CD4-positive, CD25-positive, alpha-beta regulatory T cell (primary cell): ENCODE measurements at regions not wholly inside any gene's neighbourhood (a gene's known extent, or its start where the extent isn't known, plus 50 kb on each side); places are given as distances from the start of the nearest gene placed in this dataset.

Experiments
- ATAC-seq, 2 donors: fragments of 150-1000 bp; cut with Tn5 transposase; one replicate each; pipeline ENCODE4 v1.10.0; 2021; ENCODE audit warnings: low read depth in 2 of 2, moderate number of reproducible peaks in 2 of 2, moderate library complexity in 1 of 2
- DNase-seq, 3 donors: peaks; one replicate each; pipeline versions ENCODE4 v3.0.0 to v3.0.0-alpha.2; 2012 to 2022; ENCODE audit warnings: mixed read lengths in 1 of 3
- H3K27ac ChIP-seq: one replicate; pipeline ENCODE4 v1.7.0; 2013; ENCODE audit warnings: mild to moderate bottlenecking, low read length; ENCODE audit not compliant: insufficient read depth, poor library complexity, severe bottlenecking
- H3K27me3 ChIP-seq: one replicate; pipeline ENCODE4 v1.7.0; 2013; ENCODE audit warnings: low read length; ENCODE audit not compliant: control insufficient read depth, insufficient read depth
- H3K36me3 ChIP-seq: one replicate; pipeline ENCODE4 v1.7.0; 2013; ENCODE audit warnings: mild to moderate bottlenecking, low read length, moderate library complexity; ENCODE audit not compliant: control insufficient read depth, insufficient read depth
- H3K4me1 ChIP-seq: 2 replicates; pipeline ENCODE4 v1.7.0; 2013; ENCODE audit warnings: mild to moderate bottlenecking, low read length; ENCODE audit not compliant: insufficient read depth, control insufficient read depth, poor library complexity, severe bottlenecking
- H3K4me3 ChIP-seq: one replicate; pipeline ENCODE4 v1.7.0; 2013; ENCODE audit warnings: low read depth, mild to moderate bottlenecking, low read length, moderate library complexity
- H3K9me3 ChIP-seq, 2 experiments: 1 replicate in 1 of 2; 2 replicates in 1 of 2; pipeline ENCODE4 v1.7.0; 2013; ENCODE audit warnings: low read length in 2 of 2, mild to moderate bottlenecking in 1 of 2, moderate library complexity in 1 of 2; ENCODE audit not compliant: control insufficient read depth in 2 of 2
- H3K27ac Mint-ChIP-seq, 3 donors: one replicate each; pipeline ENCODE4 v1.8.0; 2020 to 2022; ENCODE audit warnings: mild to moderate bottlenecking in 3 of 3, mixed read lengths in 3 of 3, moderate library complexity in 2 of 3
- H3K27me3 Mint-ChIP-seq: one replicate; pipeline ENCODE4 v1.8.0; 2022; ENCODE audit warnings: mild to moderate bottlenecking, mixed read lengths
- H3K36me3 Mint-ChIP-seq: one replicate; pipeline ENCODE4 v1.8.0; 2020; ENCODE audit warnings: mixed read lengths
- H3K4me1 Mint-ChIP-seq, 4 donors: one replicate each; pipeline ENCODE4 v1.8.0; 2020 to 2022; ENCODE audit warnings: mixed read lengths in 4 of 4, mild to moderate bottlenecking in 1 of 4
- H3K4me3 Mint-ChIP-seq, 4 donors: one replicate each; pipeline ENCODE4 v1.8.0; 2020 to 2022; ENCODE audit warnings: mild to moderate bottlenecking in 4 of 4, mixed read lengths in 4 of 4, moderate library complexity in 3 of 4
- H3K9me3 Mint-ChIP-seq, 7 donors: one replicate each; pipeline ENCODE4 v1.8.0; 2020 to 2022; ENCODE audit warnings: mixed read lengths in 7 of 7, mild to moderate bottlenecking in 3 of 7, moderate library complexity in 2 of 7

- H3K27ac Mint-ChIP-seq = no peak overlapping the region
- DNase-seq = no peak
Observed at GRCh38 chrX:107547621-107548020, 80.7 kb upstream of the PRPS1 start.

GRCh38 chrX:107548775-107549174, 79.5 kb upstream of the PRPS1 start:
- Histone ChIP-seq H3K27me3 (no peaks in the 10 kb centered on the region), H3K9me3 (no peaks in the 10 kb centered on the region), H3K36me3 (no peaks in the 10 kb centered on the region), H3K27ac (no peak overlapping the region), H3K4me3 (no peak overlapping the region), H3K4me1 (no peaks in the 10 kb centered on the region)
- no peak for ATAC-seq
- H3K4me3 Mint-ChIP-seq = no peak overlapping the region
- no peak overlapping the region for H3K27ac Mint-ChIP-seq
- H3K4me1 Mint-ChIP-seq = peaks cover 0 to 5% (median 1%) of the 10 kb centered on the region in 4 donors
- peaks cover 0 to 2% (median 0%) of the 10 kb centered on the region in 7 donors for H3K9me3 Mint-ChIP-seq
- DNase-seq = no peak
- H3K27me3 Mint-ChIP-seq = peaks cover 14% of the 10 kb centered on the region
- H3K36me3 Mint-ChIP-seq = no peaks in the 10 kb centered on the region

More at GRCh38 chrX:107547621-107548020, 80.7 kb upstream of the PRPS1 start:
- Histone ChIP-seq H3K9me3 (no peaks in the 10 kb centered on the region), H3K27ac (no peak overlapping the region), H3K4me3 (no peak overlapping the region), H3K27me3 (no peaks in the 10 kb centered on the region), H3K4me1 (no peaks in the 10 kb centered on the region), H3K36me3 (no peaks in the 10 kb centered on the region)
- peaks cover 14% of the 10 kb centered on the region for H3K27me3 Mint-ChIP-seq
- no peaks in the 10 kb centered on the region for H3K36me3 Mint-ChIP-seq
- peaks cover 0 to 1% (median 0%) of the 10 kb centered on the region in 7 donors for H3K9me3 Mint-ChIP-seq
- H3K4me1 Mint-ChIP-seq = peaks cover 0 to 5% (median 1%) of the 10 kb centered on the region in 4 donors
- no peak for ATAC-seq
- no peak overlapping the region for H3K4me3 Mint-ChIP-seq

- ATAC-seq = no peak
- no peak overlapping the region for H3K27ac ChIP-seq
- Mint-ChIP-seq H3K9me3 (peaks cover 0 to 2% (median 0%) of the 10 kb centered on the region in 7 donors), H3K4me3 (no peak overlapping the region), H3K27ac (peak overlapping the region in 1 of 3 donors; percentile 76), H3K27me3 (peaks cover 14% of the 10 kb centered on the region), H3K4me1 (peaks cover 0 to 5% (median 1%) of the 10 kb centered on the region in 4 donors), H3K36me3 (no peaks in the 10 kb centered on the region)
- H3K36me3 ChIP-seq = no peaks in the 10 kb centered on the region
- no peaks in the 10 kb centered on the region for H3K4me1 ChIP-seq
- H3K9me3 ChIP-seq = no peaks in the 10 kb centered on the region
- no peaks in the 10 kb centered on the region for H3K27me3 ChIP-seq
- H3K4me3 ChIP-seq = no peak overlapping the region
- DNase-seq = peak in 1 of 3 donors; percentile 5
Observed at GRCh38 chrX:107549504-107549903, 78.8 kb upstream of the PRPS1 start.

- Histone ChIP-seq H3K4me3 (no peak overlapping the region), H3K4me1 (no peaks in the 10 kb centered on the region), H3K9me3 (no peaks in the 10 kb centered on the region), H3K27me3 (no peaks in the 10 kb centered on the region), H3K36me3 (no peaks in the 10 kb centered on the region), H3K27ac (no peak overlapping the region)
- H3K9me3 Mint-ChIP-seq = peaks cover 0 to 2% (median 0%) of the 10 kb centered on the region in 7 donors
- ATAC-seq = no peak
- H3K4me1 Mint-ChIP-seq = peaks cover 0 to 5% (median 1%) of the 10 kb centered on the region in 4 donors
- no peaks in the 10 kb centered on the region for H3K36me3 Mint-ChIP-seq
- H3K27me3 Mint-ChIP-seq = peaks cover 14% of the 10 kb centered on the region
- no peak for DNase-seq
- H3K27ac Mint-ChIP-seq = no peak overlapping the region
- H3K4me3 Mint-ChIP-seq = no peak overlapping the region
Observed at GRCh38 chrX:107551546-107551945, 76.8 kb upstream of the PRPS1 start.

- Mint-ChIP-seq H3K9me3 (peaks cover 0 to 2% (median 0%) of the 10 kb centered on the region in 7 donors), H3K27me3 (peaks cover 14% of the 10 kb centered on the region), H3K27ac (no peak overlapping the region), H3K4me3 (no peak overlapping the region), H3K4me1 (peaks cover 0 to 6% (median 3%) of the 10 kb centered on the region in 4 donors), H3K36me3 (no peaks in the 10 kb centered on the region)
- H3K4me1 ChIP-seq = no peaks in the 10 kb centered on the region
- no peaks in the 10 kb centered on the region for H3K27me3 ChIP-seq
- no peak overlapping the region for H3K4me3 ChIP-seq
- H3K36me3 ChIP-seq = no peaks in the 10 kb centered on the region
- no peak overlapping the region for H3K27ac ChIP-seq
- no peak for ATAC-seq
- no peak for DNase-seq
- no peaks in the 10 kb centered on the region for H3K9me3 ChIP-seq
Observed at GRCh38 chrX:107552930-107553329, 75.4 kb upstream of the PRPS1 start.

GRCh38 chrX:107556967-107557366, 71.3 kb upstream of the PRPS1 start:
- DNase-seq = no peak
- H3K27ac Mint-ChIP-seq = peak overlapping the region in 1 of 3 donors; percentile 12
- H3K36me3 Mint-ChIP-seq = no peaks in the 10 kb centered on the region

GRCh38 chrX:107559506-107559905, 68.8 kb upstream of the PRPS1 start:
- ATAC-seq (no peak), DNase-seq (no peak)
- H3K4me1 ChIP-seq = no peaks in the 10 kb centered on the region
- Mint-ChIP-seq H3K36me3 (no peaks in the 10 kb centered on the region), H3K27ac (no peak overlapping the region), H3K4me3 (no peak overlapping the region), H3K27me3 (no peaks in the 10 kb centered on the region), H3K9me3 (no peaks in the 10 kb centered on the region), H3K4me1 (peaks cover 0 to 3% (median 0%) of the 10 kb centered on the region in 4 donors)
- H3K27me3 ChIP-seq = no peaks in the 10 kb centered on the region
- no peaks in the 10 kb centered on the region for H3K36me3 ChIP-seq
- no peak overlapping the region for H3K4me3 ChIP-seq
- H3K27ac ChIP-seq = no peak overlapping the region
- no peaks in the 10 kb centered on the region for H3K9me3 ChIP-seq

More at GRCh38 chrX:107556967-107557366, 71.3 kb upstream of the PRPS1 start:
- H3K4me3 Mint-ChIP-seq = no peak overlapping the region
- Histone ChIP-seq H3K4me3 (no peak overlapping the region), H3K36me3 (no peaks in the 10 kb centered on the region), H3K27me3 (no peaks in the 10 kb centered on the region), H3K9me3 (no peaks in the 10 kb centered on the region), H3K4me1 (no peaks in the 10 kb centered on the region), H3K27ac (no peak overlapping the region)
- H3K27me3 Mint-ChIP-seq = peaks cover 4% of the 10 kb centered on the region
- peaks cover 0 to 3% (median 0%) of the 10 kb centered on the region in 4 donors for H3K4me1 Mint-ChIP-seq
- ATAC-seq = no peak
- peaks cover 0 to 2% (median 0%) of the 10 kb centered on the region in 7 donors for H3K9me3 Mint-ChIP-seq

- Mint-ChIP-seq H3K27ac (no peak overlapping the region), H3K4me1 (peaks cover 0 to 3% (median 0%) of the 10 kb centered on the region in 4 donors), H3K4me3 (no peak overlapping the region), H3K36me3 (no peaks in the 10 kb centered on the region), H3K27me3 (no peaks in the 10 kb centered on the region), H3K9me3 (no peaks in the 10 kb centered on the region)
- Histone ChIP-seq H3K27ac (no peak overlapping the region), H3K4me1 (no peaks in the 10 kb centered on the region), H3K36me3 (no peaks in the 10 kb centered on the region), H3K27me3 (no peaks in the 10 kb centered on the region), H3K9me3 (no peaks in the 10 kb centered on the region), H3K4me3 (no peak overlapping the region)
- DNase-seq (no peak), ATAC-seq (no peak)
Observed at GRCh38 chrX:107560041-107560440, 68.3 kb upstream of the PRPS1 start.
